GM10266 (cell line): ENCODE measurements at regions not wholly inside any gene's neighbourhood (a gene's known extent, or its start where the extent isn't known, plus 50 kb on each side); places are given as distances from the start of the nearest gene placed in this dataset.

ENCODE experiments used
- DNase-seq: peaks from one replicate; pipeline ENCODE4 v3.0.0; 2012; ENCODE audit errors: extremely low spot score
- TF ChIP-seq, protein P1 (sequence below): IDR thresholded peaks from 2 replicates; pipeline ENCODE4 v1.5.1; 2012; ENCODE audit warnings: mild to moderate bottlenecking, low read depth; ENCODE audit not compliant: control insufficient read depth, insufficient read depth; ENCODE audit errors: missing control alignments

- DNase-seq: no peak
- TF ChIP-seq, protein P1, sequence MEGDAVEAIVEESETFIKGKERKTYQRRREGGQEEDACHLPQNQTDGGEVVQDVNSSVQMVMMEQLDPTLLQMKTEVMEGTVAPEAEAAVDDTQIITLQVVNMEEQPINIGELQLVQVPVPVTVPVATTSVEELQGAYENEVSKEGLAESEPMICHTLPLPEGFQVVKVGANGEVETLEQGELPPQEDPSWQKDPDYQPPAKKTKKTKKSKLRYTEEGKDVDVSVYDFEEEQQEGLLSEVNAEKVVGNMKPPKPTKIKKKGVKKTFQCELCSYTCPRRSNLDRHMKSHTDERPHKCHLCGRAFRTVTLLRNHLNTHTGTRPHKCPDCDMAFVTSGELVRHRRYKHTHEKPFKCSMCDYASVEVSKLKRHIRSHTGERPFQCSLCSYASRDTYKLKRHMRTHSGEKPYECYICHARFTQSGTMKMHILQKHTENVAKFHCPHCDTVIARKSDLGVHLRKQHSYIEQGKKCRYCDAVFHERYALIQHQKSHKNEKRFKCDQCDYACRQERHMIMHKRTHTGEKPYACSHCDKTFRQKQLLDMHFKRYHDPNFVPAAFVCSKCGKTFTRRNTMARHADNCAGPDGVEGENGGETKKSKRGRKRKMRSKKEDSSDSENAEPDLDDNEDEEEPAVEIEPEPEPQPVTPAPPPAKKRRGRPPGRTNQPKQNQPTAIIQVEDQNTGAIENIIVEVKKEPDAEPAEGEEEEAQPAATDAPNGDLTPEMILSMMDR: no peak
Measured at GRCh38 chr2:120499784-120500495, 154.0 kb downstream of the INHBB start.

DNA sequence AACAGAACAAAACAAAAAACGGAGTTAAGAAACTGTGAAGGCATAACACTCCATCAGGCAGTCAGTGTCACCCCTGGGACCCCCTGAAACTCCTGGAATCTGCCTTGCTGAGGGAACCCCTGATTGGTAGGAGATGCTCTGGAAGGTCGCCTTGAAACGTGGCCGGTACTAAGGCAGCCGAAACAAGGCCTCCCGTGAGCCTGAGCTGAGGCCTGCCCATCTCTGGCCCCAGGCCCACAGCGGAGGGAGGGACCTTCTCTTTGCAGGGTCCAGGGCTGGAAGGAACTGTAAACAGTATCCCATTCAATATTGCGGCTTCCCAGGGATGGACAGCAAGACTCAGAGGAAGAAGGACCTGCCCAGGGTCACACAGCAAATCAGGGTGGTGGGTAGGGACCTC is 155.7 kb downstream of the INHBB start:
- no peak for DNase-seq
- TF ChIP-seq, protein P1: no peak

DNA sequence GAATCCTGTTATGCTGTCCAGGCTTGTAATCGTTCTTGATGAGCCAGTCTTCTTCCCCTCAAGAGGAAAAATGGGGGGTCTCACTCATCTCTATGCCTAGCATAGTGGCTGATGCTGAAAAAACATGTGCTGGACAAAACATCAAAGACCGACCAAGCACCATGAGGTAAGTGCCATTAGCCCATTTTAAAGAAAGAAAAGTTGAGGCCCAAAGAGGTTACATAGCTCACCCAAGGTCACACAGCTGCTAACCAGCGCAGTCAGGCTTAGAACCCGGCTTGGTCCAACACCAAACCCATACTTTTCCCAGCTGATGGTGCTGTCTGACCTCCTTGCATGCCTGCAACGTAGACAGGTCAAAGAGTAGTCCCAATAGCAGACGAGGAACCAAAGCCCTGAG is 156.4 kb downstream of the INHBB start:
- no peak for DNase-seq
- TF ChIP-seq, protein P1: no peak

- no peak for DNase-seq
- TF ChIP-seq, protein P1: no peak
Measured at GRCh38 chr2:120502761-120503160, 156.8 kb downstream of the INHBB start.

DNA sequence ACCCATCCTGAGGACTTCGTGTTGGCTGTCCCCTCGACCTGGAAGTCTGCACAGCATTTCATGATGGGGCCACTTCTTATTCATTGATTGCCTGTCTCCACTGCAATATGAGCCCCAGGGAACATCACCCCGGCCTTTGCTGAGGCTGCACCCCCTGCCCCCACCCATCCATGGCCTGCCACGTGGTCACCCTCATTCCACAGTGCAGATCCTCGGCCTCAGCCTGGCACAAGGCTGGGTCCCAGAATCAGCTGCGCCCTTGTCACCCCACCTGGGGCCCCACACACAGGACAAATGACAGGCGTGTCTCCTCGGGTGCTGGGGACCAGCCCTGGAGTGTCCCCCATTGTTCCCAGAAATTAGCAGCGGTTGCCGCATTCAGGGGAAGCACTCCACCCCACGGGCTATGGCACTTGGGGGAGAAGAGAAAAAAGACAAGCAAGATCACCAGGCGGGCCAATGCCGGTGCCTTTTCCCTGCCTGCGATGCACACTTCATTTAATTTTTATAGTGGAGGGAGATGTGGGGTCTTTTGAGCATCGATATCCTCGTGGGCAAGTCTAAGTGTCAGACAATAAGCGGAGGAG is 157.4 kb downstream of the INHBB start:
- no peak for DNase-seq
- TF ChIP-seq, protein P1: no peak

GRCh38 chr2:120503793-120504571 is 158.0 kb downstream of the INHBB start:
- no peak for DNase-seq
- TF ChIP-seq, protein P1: no peak

GRCh38 chr2:120504936-120505705 is 159.2 kb downstream of the INHBB start:
- no peak for DNase-seq
- TF ChIP-seq, protein P1: no peak
